ENCODE measurements at regions not wholly inside any gene's neighbourhood (a gene's known extent, or its start where the extent isn't known, plus 50 kb on each side); places are given as distances from the start of the nearest gene placed in this dataset.

DNA sequence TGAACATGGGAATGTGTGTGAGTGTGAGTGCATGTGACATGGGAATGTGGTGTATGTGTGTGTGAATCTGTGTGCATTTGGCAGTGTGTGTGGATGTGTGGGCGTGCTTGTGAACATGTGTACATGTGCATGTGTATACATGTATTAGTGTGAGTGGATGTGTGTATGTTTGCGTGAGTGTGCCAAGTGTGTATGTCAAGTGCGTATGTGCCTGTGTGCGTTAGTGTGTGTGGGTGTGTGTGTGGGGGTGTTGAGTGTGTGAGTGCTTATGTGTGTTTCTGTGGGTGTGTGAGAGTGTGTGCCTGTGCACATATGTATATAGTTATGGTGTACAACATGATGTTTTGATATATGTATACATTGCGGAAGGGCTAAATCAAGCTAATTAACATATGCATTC is 244.3 kb downstream of the GADD45G start:
- no peak for TF ChIP-seq MYC (IDR thresholded peaks at IDR 0.05; ENCODE audit: low read depth, low read length)
- TF ChIP-seq, protein P1, sequence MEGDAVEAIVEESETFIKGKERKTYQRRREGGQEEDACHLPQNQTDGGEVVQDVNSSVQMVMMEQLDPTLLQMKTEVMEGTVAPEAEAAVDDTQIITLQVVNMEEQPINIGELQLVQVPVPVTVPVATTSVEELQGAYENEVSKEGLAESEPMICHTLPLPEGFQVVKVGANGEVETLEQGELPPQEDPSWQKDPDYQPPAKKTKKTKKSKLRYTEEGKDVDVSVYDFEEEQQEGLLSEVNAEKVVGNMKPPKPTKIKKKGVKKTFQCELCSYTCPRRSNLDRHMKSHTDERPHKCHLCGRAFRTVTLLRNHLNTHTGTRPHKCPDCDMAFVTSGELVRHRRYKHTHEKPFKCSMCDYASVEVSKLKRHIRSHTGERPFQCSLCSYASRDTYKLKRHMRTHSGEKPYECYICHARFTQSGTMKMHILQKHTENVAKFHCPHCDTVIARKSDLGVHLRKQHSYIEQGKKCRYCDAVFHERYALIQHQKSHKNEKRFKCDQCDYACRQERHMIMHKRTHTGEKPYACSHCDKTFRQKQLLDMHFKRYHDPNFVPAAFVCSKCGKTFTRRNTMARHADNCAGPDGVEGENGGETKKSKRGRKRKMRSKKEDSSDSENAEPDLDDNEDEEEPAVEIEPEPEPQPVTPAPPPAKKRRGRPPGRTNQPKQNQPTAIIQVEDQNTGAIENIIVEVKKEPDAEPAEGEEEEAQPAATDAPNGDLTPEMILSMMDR (IDR thresholded peaks at IDR 0.05; ENCODE audit: low read depth, low read length), result no peak
- TF ChIP-seq, protein P2, sequence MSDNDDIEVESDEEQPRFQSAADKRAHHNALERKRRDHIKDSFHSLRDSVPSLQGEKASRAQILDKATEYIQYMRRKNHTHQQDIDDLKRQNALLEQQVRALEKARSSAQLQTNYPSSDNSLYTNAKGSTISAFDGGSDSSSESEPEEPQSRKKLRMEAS (IDR thresholded peaks at IDR 0.05; ENCODE audit: low read depth, low read length), result no peak
- no peak for TF ChIP-seq POLR2A (IDR thresholded peaks at IDR 0.05; ENCODE audit: extremely low read depth, insufficient read length)
- H3K4me3 ChIP-seq (ENCODE audit: low read depth, low read length), result no peak overlapping the region
- no peak for DNase-seq (ENCODE audit: low read depth)

DNA sequence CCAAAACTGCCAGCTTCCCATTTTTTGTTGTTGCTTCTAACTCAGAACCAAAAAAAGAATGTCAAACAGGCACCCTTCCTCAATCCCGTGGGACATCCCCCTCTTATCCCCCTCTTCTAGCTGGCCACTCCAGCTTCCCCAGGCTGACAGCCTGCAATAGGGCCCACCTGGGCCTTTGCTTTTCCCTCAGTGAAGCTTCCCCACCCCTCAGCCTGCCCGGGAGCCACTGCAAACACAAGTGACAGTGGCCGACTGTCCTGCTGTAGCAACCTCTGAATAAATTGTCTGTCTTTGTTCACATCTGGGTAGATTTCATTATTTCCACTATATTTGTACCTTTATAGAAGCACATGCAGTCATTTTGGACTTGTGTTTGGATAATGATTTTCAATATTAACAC is 245.3 kb downstream of the GADD45G start:
- TF ChIP-seq, protein P2 (IDR thresholded peaks at IDR 0.05; ENCODE audit: low read depth, low read length), result no peak
- TF ChIP-seq POLR2A (IDR thresholded peaks at IDR 0.05; ENCODE audit: extremely low read depth, insufficient read length) (no peak), MYC (IDR thresholded peaks at IDR 0.05; ENCODE audit: low read depth, low read length) (no peak)
- TF ChIP-seq, protein P1 (IDR thresholded peaks at IDR 0.05; ENCODE audit: low read depth, low read length), result no peak
- H3K4me3 ChIP-seq (ENCODE audit: low read depth, low read length), result no peak overlapping the region
- DNase-seq (ENCODE audit: low read depth), result no peak

DNA sequence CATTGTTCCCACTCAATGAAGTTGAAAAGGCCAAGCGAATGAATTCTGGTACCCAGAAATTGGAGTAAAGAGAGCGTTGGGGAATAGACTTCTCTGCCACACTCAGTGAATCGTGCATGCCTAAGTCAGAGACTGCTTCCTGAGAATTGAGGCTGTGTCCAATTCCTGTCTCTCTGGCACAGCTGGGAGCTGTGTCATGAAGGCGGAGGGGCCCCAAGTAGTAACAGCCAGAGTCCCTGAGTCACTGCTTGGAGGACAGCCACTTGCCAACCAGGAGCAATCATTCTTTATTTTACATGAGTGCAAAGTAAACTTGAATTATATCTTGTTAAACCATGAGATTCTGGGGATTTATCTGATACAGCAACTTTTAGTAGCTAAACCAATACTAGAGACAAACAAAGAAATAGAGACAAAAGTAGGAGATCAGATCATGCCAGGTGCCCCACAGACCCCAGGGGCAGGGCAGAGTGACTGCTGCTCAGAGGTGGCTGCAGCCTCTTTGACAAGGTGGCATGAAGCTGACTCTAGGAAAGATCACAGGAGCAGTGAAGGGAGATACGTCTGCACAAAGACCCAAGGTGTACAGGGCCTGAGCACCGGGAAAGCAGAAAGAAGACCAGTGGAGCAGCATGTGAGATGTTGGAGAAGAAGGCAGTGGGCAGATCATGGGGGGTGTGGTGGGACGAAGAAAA is 246.0 kb downstream of the GADD45G start:
- H3K4me3 ChIP-seq (ENCODE audit: low read depth, low read length), result no peak overlapping the region
- TF ChIP-seq, protein P1 (IDR thresholded peaks at IDR 0.05; ENCODE audit: low read depth, low read length), result no peak
- TF ChIP-seq MYC (IDR thresholded peaks at IDR 0.05; ENCODE audit: low read depth, low read length) (no peak), POLR2A (IDR thresholded peaks at IDR 0.05; ENCODE audit: extremely low read depth, insufficient read length) (no peak)
- TF ChIP-seq, protein P2 (IDR thresholded peaks at IDR 0.05; ENCODE audit: low read depth, low read length), result no peak
- no peak for DNase-seq (ENCODE audit: low read depth)

DNA sequence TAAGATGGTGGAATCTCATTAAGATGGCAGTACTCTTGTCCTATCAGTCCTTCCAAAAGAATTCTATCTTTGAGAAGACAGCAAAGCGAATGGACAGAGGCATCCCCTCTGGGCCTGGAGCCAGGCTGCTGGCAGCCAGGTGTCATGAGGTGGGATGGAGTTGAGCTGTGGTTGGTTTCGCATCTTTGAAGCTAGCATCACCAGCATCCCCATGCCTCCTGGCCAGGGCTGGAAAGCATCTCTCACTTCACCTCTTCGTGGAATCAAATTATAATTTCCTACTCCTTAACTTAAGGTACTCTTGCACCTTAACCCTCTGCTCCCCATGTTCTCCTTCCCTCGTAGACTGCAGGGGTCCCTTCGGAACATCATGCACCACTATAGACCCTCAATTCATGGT is 248.3 kb downstream of the GADD45G start:
- no peak overlapping the region for H3K4me3 ChIP-seq (ENCODE audit: low read depth, low read length)
- no peak for TF ChIP-seq POLR2A (IDR thresholded peaks at IDR 0.05; ENCODE audit: extremely low read depth, insufficient read length)
- TF ChIP-seq, protein P1 (IDR thresholded peaks at IDR 0.05; ENCODE audit: low read depth, low read length), result no peak
- TF ChIP-seq MYC (IDR thresholded peaks at IDR 0.05; ENCODE audit: low read depth, low read length), result no peak
- TF ChIP-seq, protein P2 (IDR thresholded peaks at IDR 0.05; ENCODE audit: low read depth, low read length), result no peak
- no peak for DNase-seq (ENCODE audit: low read depth)

DNA sequence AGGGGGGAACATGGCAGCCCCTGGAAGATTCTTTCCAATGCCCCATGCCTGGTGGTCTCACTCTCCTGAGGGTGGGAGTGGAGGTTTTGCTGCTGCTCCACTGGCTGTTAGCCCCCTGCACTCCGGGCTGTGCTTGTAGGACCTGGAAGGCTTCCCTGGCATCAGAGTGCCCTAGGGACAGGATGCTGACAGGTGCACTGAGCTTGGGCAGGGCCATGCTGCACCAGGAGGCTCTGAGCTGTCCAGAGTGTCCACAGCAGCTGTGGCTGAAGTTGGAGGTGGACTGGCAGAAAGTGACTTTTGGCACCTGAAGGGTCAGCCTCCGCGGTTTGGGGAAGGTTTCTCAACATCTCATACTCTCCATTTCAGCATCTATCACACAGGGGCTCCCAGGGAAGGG is 249.1 kb downstream of the GADD45G start:
- H3K4me3 ChIP-seq (ENCODE audit: low read depth, low read length), result no peak overlapping the region
- DNase-seq (ENCODE audit: low read depth), result no peak
- TF ChIP-seq POLR2A (IDR thresholded peaks at IDR 0.05; ENCODE audit: extremely low read depth, insufficient read length), result no peak
- TF ChIP-seq, protein P1 (IDR thresholded peaks at IDR 0.05; ENCODE audit: low read depth, low read length), result no peak
- no peak for TF ChIP-seq MYC (IDR thresholded peaks at IDR 0.05; ENCODE audit: low read depth, low read length)
- TF ChIP-seq, protein P2 (IDR thresholded peaks at IDR 0.05; ENCODE audit: low read depth, low read length), result no peak
